H9 (cell line): ENCODE measurements at regions not wholly inside any gene's neighbourhood (a gene's known extent, or its start where the extent isn't known, plus 50 kb on each side); places are given as distances from the start of the nearest gene placed in this dataset.

Experiments
- DNase-seq: peaks from one replicate; pipeline ENCODE4 v3.0.0-alpha.2; 2017
- H2AFZ ChIP-seq: one replicate; pipeline ENCODE4 v1.6.1; 2013; ENCODE audit warnings: mild to moderate bottlenecking, low read length, control low read depth, moderate library complexity
- H2AK5ac ChIP-seq: 2 replicates; pipeline ENCODE4 v1.6.1; 2013; ENCODE audit warnings: low read length, control low read depth, mixed read lengths; ENCODE audit not compliant: insufficient read length
- H2BK120ac ChIP-seq: one replicate; pipeline ENCODE4 v1.6.1; 2013; ENCODE audit warnings: low read depth, mild to moderate bottlenecking, low read length, control low read depth, inconsistent platforms; ENCODE audit not compliant: poor library complexity, severe bottlenecking
- H2BK12ac ChIP-seq: 2 replicates; pipeline ENCODE4 v1.6.1; 2013; ENCODE audit warnings: low read length, control low read depth, mixed read lengths, low read depth; ENCODE audit not compliant: insufficient read length
- H2BK15ac ChIP-seq: 2 replicates; pipeline ENCODE4 v1.6.1; 2013; ENCODE audit warnings: low read depth, low read length, control low read depth
- H2BK20ac ChIP-seq: one replicate; pipeline ENCODE4 v1.6.1; 2013; ENCODE audit warnings: low read depth, mild to moderate bottlenecking, low read length, control low read depth, inconsistent platforms; ENCODE audit not compliant: poor library complexity, severe bottlenecking
- H2BK5ac ChIP-seq: 2 replicates; pipeline ENCODE4 v1.6.1; 2013; ENCODE audit warnings: low read length, control low read depth, mixed read lengths; ENCODE audit not compliant: insufficient read length
- H3K14ac ChIP-seq: 2 replicates; pipeline ENCODE4 v1.6.1; 2013; ENCODE audit warnings: low read length, control low read depth; ENCODE audit not compliant: insufficient read depth
- H3K18ac ChIP-seq: 2 replicates; pipeline ENCODE4 v1.6.1; 2013; ENCODE audit warnings: low read depth, mild to moderate bottlenecking, mixed read lengths, low read length, control low read depth; ENCODE audit not compliant: insufficient read length
- H3K23ac ChIP-seq: 2 replicates; pipeline ENCODE4 v1.6.1; 2013; ENCODE audit warnings: low read length, control low read depth, mixed read lengths, low read depth; ENCODE audit not compliant: insufficient read length
- H3K23me2 ChIP-seq: 2 replicates; pipeline ENCODE4 v1.6.1; 2013; ENCODE audit warnings: low read depth, mild to moderate bottlenecking, mixed read lengths, low read length, control low read depth; ENCODE audit not compliant: insufficient read length, poor library complexity, severe bottlenecking
- H3K27ac ChIP-seq: 2 replicates; pipeline ENCODE4 v1.5.1; 2013; ENCODE audit warnings: low read length, control low read depth, mixed read lengths, low read depth; ENCODE audit not compliant: insufficient read length
- H3K27me3 ChIP-seq: 2 replicates; pipeline ENCODE4 v1.6.1; 2013; ENCODE audit warnings: low read length, control low read depth, inconsistent platforms; ENCODE audit not compliant: insufficient read depth
- H3K4ac ChIP-seq: 2 replicates; pipeline ENCODE4 v1.6.1; 2013; ENCODE audit warnings: low read depth, mild to moderate bottlenecking, control low read depth, inconsistent platforms, low read length, moderate library complexity
- H3K4me1 ChIP-seq: 2 replicates; pipeline ENCODE4 v1.6.1; 2013; ENCODE audit warnings: low read length, control low read depth, inconsistent platforms; ENCODE audit not compliant: insufficient read depth
- H3K4me2 ChIP-seq: 2 replicates; pipeline ENCODE4 v1.6.1; 2013; ENCODE audit warnings: low read length, control low read depth, mixed read lengths; ENCODE audit not compliant: insufficient read length, insufficient read depth
- H3K56ac ChIP-seq: 2 replicates; pipeline ENCODE4 v1.6.1; 2013; ENCODE audit warnings: low read depth, mild to moderate bottlenecking, mixed read lengths, low read length, control low read depth; ENCODE audit not compliant: insufficient read length
- H3K79me1 ChIP-seq: 2 replicates; pipeline ENCODE4 v1.6.1; 2013; ENCODE audit warnings: low read depth, mild to moderate bottlenecking, moderate library complexity, low read length, control low read depth, inconsistent platforms; ENCODE audit not compliant: insufficient read depth, poor library complexity, severe bottlenecking
- H3K79me2 ChIP-seq: 2 replicates; pipeline ENCODE4 v1.6.1; 2013; ENCODE audit warnings: low read length, control low read depth, inconsistent platforms; ENCODE audit not compliant: insufficient read depth
- H3K9ac ChIP-seq: 2 replicates; pipeline ENCODE4 v1.6.1; 2013; ENCODE audit warnings: low read length, control low read depth, mixed read lengths; ENCODE audit not compliant: insufficient read length; ENCODE audit errors: extremely low read depth
- H3K9me3 ChIP-seq: one replicate; pipeline ENCODE4 v1.6.1; 2013; ENCODE audit warnings: low read depth, low read length, inconsistent platforms; ENCODE audit not compliant: control insufficient read depth
- H3T11ph ChIP-seq: one replicate; pipeline ENCODE4 v1.6.1; 2013; ENCODE audit warnings: mild to moderate bottlenecking, low read length, control low read depth, inconsistent platforms
- H4K20me1 ChIP-seq: one replicate; pipeline ENCODE4 v1.6.1; 2013; ENCODE audit not compliant: control insufficient read depth, insufficient read length, insufficient read depth
- H4K5ac ChIP-seq: 2 replicates; pipeline ENCODE4 v1.6.1; 2013; ENCODE audit warnings: low read depth, mild to moderate bottlenecking, mixed read lengths, low read length, control low read depth; ENCODE audit not compliant: insufficient read length
- H4K8ac ChIP-seq: replicated peaks from 2 replicates; pipeline ENCODE4 v1.6.1; 2013; ENCODE audit warnings: low read length, control low read depth, mixed read lengths, low read depth; ENCODE audit not compliant: insufficient read length
- H4K91ac ChIP-seq: 2 replicates; pipeline ENCODE4 v1.6.1; 2013; ENCODE audit warnings: low read depth, mild to moderate bottlenecking, moderate library complexity, mixed read lengths, low read length, control low read depth; ENCODE audit not compliant: insufficient read length
- H3K27ac Mint-ChIP-seq, 3 experiments: 2 replicates in 2 of 3; 3 replicates in 1 of 3; pipeline ENCODE4 v1.8.0; 2020 to 2021; ENCODE audit warnings: mixed read lengths in 3 of 3, mild to moderate bottlenecking in 1 of 3, moderate library complexity in 1 of 3
- H3K27me3 Mint-ChIP-seq: 2 replicates; pipeline ENCODE4 v1.8.0; 2021; ENCODE audit warnings: low read depth, mild to moderate bottlenecking, moderate library complexity, mixed read lengths
- H3K36me3 Mint-ChIP-seq, 3 experiments: 2 replicates in 2 of 3; 3 replicates in 1 of 3; pipeline ENCODE4 v1.8.0; 2020 to 2021; ENCODE audit warnings: low read depth in 3 of 3, mixed read lengths in 3 of 3; ENCODE audit not compliant: insufficient read depth in 1 of 3
- H3K4me1 Mint-ChIP-seq, 2 experiments: 2 replicates each; pipeline ENCODE4 v1.8.0; 2020; ENCODE audit warnings: mixed read lengths in 2 of 2
- H3K4me3 Mint-ChIP-seq, 2 experiments: 2 replicates in 1 of 2; 3 replicates in 1 of 2; pipeline ENCODE4 v1.8.0; 2020 to 2021; ENCODE audit warnings: mild to moderate bottlenecking in 2 of 2, mixed read lengths in 2 of 2, moderate library complexity in 1 of 2
- H3K9me3 Mint-ChIP-seq, 2 experiments: 2 replicates in 1 of 2; 3 replicates in 1 of 2; pipeline ENCODE4 v1.8.0; 2020; ENCODE audit warnings: mild to moderate bottlenecking in 2 of 2, mixed read lengths in 2 of 2, moderate library complexity in 1 of 2
- CTCF ChIP-seq: fragments of 200-600 bp; sonication (generic); conservative IDR thresholded peaks from 3 replicates; pipeline ENCODE4 v1.8.0; 2021; ENCODE audit warnings: antibody characterized with exemption, mild to moderate bottlenecking
- WGBS: extraction: QIAGEN DNeasy Blood & Tissue Kit; methylation state at CpG from one replicate; pipeline ENCODE4 v1.1.7; 2013; ENCODE audit warnings: missing lambda C conversion rate, low lambda C conversion rate, mixed read lengths; ENCODE audit not compliant: insufficient read length; ENCODE audit errors: extremely low coverage; 5-methylcytosine and 5-hydroxymethylcytosine counted together

- no peak overlapping the region for H3K4me3 Mint-ChIP-seq
Observed at GRCh38 chr15:96538491-96538890, 208.0 kb downstream of the NR2F2 start.

More at GRCh38 chr15:96538491-96538890, 208.0 kb downstream of the NR2F2 start:
- Histone ChIP-seq H3K23me2 (no peaks in the 10 kb centered on the region), H3K9me3 (no peaks in the 10 kb centered on the region), H2BK5ac (no peak overlapping the region), H4K20me1 (no peaks in the 10 kb centered on the region), H3K79me1 (no peaks in the 10 kb centered on the region), H3K14ac (no peak overlapping the region), H2AK5ac (no peak overlapping the region), H4K91ac (no peak overlapping the region), H2BK15ac (no peak overlapping the region), H2AFZ (no peak overlapping the region), H3K18ac (no peak overlapping the region), H3K27me3 (no peaks in the 10 kb centered on the region), H4K5ac (no peak overlapping the region), H3K4me1 (no peaks in the 10 kb centered on the region; the same call in 1 of the 2 replicates), H3K23ac (no peak overlapping the region), H2BK20ac (no peak overlapping the region), H3K27ac (no peak overlapping the region), H3K9ac (no peak overlapping the region), H4K8ac (no peak overlapping the region), H3K4me2 (no peak overlapping the region), H2BK12ac (no peak overlapping the region), H2BK120ac (no peak overlapping the region), H3T11ph (no peak overlapping the region), H3K79me2 (no peaks in the 10 kb centered on the region), H3K56ac (no peak overlapping the region), H3K4ac (no peak overlapping the region)
- no peaks in the 10 kb centered on the region for H3K9me3 Mint-ChIP-seq
- no peak for DNase-seq
- peak overlapping the region in 1 of 3 experiments; percentile 62; a peak in 2 of 7 replicates for H3K27ac Mint-ChIP-seq
- whole genome bisulfite sequencing: no CpG with 5 or more reads among the region's 3 CpGs
- no peaks in the 10 kb centered on the region for H3K36me3 Mint-ChIP-seq
- H3K27me3 Mint-ChIP-seq: no peaks in the 10 kb centered on the region
- H3K4me1 Mint-ChIP-seq: peaks cover 13 to 36% of the 10 kb centered on the region in 2 experiments
- TF ChIP-seq CTCF: no peak
